HG03066 (cell line): ENCODE measurements at regions not wholly inside any gene's neighbourhood (a gene's known extent, or its start where the extent isn't known, plus 50 kb on each side); places are given as distances from the start of the nearest gene placed in this dataset.
"Not testable (repeated sequence)": the region's sequence is repeated elsewhere in the genome, so short reads cannot be mapped to it uniquely, and the experiment has no call there.

Experiments
- ATAC-seq: cut with Tn5 transposase; IDR thresholded peaks from one replicate; pipeline ENCODE4 v1.9.1; 2021; ENCODE audit warnings: low read depth; ENCODE audit not compliant: unreplicated experiment

DNA sequence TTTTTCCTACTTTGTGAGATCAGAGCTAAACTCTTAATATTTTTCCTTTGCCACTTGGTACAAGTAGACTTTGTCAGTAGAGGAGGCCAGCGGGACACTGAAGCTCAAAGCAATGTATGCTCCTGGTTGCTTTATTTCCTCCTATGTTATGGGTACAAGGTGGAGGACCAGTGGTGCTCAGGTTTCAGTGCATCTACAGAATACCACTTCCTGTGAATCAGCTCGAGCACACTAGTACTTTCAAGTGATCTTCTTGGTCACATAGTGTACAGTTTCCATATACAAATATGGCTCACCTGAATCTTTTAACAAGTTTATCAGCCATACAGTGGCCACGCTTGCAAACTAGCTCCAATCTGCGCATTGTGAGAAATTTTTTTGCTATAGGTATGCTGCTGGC lies 1674.8 kb upstream of the TMEFF2 start:
- no peak for ATAC-seq

DNA sequence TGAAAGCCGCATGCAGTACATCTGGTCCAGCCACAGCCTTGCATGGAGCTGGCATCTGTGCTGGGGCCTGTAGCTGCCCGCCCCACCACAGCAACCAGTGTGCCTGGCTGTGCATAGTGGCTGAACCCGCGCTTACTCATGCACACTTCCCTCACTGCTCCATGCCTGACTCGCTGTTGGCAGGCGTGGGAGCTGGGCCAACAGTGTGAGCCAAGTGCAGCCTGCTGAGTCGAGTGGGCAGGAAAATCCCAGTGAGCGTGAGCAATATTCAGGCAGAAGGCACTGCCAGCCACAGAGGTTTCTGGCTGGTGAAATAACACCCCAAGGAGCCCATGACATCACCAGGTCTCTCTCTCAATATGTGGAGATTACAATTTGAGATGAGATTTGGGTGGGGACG lies 1674.1 kb upstream of the TMEFF2 start:
- ATAC-seq, result no peak

DNA sequence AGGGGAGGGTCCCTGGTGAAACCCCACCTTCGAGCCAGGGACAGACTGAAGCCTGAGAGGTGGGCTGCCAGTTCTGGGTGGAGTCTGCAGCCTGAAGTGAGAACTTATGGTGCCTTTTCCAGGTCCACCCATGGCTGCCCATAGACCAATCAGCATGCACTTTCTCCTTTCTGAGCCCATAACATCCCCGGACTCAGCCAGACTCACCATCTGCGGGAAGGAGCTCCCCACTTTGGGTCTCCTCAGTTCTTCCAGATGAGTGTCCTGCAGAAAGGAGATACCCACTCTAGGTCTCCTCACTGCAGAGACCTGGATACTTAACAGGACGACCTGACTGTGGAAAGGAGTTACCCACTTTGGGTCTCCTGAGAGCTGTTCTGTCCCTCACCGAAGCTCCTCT lies 1673.4 kb upstream of the TMEFF2 start:
- ATAC-seq, result no peak

DNA sequence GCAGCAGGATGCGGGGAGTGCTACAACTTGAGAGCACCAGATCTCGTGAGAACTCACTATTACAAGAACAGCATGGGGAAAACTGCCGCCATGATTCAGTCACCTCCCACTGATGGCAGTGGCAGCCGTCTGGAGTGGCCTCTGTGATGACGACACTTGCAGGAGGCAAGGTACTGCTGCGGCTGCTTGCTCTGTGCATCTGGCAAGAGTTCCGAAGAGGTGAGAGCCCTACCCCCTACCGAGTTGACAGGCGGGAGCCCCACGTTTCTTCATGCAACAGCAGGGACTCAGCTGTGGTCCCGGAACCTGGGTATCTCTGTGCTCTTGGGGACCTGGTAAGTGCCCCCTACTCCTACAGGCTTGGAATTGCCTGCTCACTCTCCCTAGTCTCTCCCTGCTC lies 1672.7 kb upstream of the TMEFF2 start:
- no peak for ATAC-seq

DNA sequence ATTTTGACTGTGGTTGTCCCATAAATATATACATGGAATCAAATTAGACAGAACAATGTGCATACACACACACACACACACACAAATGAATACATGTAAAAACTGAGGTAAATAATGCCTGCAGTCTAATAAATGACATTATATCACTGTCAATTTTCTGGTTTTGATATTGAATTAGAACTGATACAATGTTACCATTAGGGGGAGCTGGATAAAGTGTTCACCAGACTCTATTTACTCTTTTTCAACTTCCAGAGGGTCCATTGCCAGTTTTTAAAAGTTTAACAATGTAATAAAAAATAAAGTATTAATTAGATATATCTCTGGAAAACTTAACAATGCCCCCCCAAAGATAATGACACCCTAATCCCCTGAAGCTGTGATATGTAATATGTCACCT lies 1666.8 kb upstream of the TMEFF2 start:
- no peak for ATAC-seq

DNA sequence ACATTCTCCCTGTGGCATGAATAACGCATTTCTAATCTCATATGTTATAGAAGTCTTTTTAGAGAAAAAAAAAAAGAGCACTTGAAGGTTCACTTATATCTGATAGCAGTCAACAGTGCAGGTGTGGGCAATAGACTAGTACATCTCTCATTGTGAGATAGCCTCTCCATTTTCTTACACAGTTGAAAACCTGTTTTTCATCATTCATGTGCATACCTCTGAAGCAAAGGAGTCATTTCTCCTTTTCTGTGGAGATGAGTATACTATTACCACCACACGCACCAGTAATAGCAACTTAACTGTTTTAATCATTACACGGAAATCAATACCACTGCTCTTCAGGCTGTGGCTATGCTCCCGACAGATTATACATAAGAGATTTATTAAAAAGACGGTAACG lies 1653.3 kb upstream of the TMEFF2 start:
- no peak for ATAC-seq

DNA sequence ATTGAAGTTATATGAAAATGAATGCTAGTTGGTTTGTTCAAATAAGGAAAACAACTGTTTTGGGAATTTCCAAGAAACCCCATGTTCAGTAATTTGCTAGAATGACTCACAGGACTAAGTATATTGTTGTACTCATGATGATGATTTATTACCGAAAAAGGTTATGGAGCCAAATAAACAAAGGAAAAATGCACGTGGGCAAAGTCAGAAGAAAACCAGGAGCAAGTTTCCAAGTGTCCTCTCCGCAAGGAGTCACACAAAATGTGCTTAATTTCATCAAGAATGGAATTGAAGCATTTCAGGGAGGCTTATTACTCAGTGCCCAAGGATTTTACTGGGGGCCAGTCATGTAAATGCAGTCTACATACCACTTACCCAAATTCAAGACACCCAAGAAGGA lies 1652.4 kb upstream of the TMEFF2 start:
- no peak for ATAC-seq

DNA sequence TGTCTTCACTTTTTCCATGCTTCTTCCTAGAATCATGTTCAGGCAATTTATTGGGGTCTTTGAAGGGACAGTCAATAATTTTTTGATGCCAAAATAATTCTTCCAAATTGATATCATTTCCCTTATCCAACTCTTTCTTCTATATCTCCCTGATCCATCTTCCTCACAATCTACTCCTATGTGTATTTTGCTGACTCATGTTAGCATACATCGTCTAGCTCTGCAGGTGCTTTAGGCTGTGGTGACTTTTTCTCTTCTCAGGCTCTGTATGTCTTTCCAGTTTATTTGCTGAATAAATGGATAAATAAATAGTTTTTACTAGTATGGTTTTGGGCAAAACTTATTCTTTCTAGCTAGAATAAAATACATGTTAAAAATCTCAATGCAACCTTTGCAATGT lies 1650.9 kb upstream of the TMEFF2 start:
- no peak for ATAC-seq

DNA sequence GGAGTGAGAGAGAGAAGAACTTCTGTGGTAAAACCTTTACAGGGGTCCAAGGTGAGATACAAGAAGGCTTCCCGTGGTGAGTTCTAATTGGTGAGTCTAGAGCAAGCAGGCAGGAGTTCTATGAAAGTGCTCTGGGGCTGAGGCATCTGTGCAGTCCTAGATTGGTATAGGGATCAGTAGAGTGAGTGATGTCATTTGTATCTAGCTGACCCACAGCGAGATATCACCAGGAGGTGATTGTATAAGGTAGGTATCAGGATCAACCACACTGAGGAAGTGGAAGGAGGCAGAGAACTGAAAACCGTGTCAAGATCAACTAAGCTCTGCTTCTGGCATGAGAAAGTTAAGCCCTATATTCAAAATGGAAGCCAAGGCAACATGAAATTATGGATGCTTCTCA lies 1648.9 kb upstream of the TMEFF2 start:
- no peak for ATAC-seq

DNA sequence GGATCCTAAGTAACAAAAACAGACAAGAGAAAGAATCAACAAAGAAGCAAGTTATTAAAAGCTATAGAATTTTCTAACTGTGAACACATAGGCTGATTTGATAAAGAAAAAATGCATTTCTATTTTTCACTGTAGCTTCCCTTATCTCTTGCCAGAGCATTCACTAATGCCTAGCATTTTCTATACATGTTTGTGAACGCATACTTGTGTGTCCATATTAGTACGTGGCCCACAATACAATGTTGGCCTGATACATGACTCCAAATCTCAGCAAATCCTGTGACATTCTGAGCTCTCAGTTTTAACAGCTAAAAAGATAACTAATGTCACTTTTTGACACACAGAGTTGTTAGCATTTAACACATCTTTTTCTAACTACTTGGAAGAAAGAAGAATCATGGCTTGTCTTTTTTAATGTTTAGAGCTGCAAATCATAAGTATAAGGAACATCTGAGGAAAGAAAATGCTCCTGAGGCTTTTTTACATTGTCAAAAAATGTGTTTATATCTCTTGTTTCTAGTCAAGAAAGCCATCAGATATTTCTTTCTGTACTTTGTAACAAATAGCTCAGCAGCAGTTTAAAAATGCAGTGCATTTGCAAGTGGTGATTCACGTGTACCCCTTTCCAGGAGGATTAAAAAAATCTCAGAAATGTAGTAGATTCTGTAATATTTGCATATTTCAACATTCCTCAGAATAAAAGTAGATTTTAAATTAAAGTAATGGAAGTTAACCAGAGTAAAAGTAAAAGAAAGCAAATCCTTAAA lies 1646.8 kb upstream of the TMEFF2 start:
- ATAC-seq, result no peak

DNA sequence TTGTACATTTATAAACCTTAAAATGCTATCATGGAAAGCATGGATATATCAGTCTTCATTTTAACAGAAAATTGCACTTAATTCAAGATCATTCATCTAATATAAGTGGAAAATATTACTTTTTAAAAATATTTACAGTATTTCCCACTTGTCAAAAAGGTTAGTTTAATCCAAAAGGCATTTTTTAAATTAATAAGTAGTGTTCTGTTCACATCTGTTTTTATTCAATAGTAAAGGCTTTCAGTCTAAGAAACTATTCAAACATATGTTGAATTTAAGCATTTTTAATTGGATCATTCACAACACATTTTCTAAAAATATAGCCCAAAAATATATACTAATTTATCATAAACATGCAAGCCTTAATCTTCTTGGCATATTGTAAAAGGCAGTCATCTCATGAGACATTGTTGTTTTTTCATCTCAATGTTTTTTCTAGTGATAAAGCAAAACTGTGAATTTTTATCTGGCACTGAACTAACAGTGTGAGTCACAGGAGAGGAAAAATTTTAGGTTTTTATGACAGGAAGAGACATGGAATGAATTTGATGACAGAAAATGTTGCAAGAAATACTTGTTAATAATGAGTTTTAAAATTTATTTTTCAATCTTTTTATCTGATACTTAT lies 1642.5 kb upstream of the TMEFF2 start:
- no peak for ATAC-seq

DNA sequence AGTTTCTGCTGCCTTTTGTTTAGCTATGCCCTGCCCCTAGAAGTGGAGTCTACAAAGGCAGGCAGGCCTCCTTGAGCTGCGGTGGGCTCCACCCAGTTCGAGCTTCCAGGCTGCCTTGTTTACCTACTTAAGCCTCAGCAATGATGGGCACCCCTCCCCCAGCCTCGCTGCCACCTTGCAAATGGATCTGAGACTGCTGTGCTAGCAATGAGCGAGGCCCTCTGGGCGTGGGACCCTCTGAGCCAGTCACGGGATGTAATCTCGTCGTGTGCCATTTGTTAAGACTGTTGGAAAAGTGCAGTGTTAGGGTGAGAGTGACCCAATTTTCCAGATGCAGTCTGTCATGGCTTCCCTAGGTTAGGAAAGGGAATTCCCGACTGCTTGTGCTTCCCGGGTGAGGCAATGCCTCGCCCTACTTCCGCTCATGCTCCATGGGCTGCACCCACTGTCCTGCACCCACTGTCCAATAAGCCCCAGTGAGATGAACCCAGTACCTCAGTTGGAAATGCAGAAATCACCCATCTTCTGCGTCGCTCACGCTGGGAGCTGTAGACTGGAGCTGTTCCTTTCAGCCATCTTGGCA lies 1641.8 kb upstream of the TMEFF2 start:
- ATAC-seq, result not testable (repeated sequence)

DNA sequence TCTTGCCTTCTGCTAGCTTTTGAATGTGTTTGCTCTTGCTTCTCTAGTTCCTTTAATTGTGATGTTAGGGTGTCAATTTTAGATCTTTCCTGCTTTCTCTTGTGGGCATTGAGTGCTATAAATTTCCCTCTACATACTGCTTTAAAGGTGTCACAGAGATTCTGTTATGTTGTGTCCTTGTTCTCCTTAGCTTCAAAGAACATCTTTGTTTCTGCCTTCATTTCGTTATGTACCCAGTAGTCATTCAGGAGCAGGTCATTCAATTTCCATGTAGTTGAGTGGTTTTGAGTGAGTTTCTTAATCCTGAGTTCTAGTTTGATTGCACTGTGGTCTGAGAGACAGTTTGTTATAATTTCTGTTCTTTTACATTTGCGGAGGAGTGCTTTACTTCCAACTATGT lies 1639.2 kb upstream of the TMEFF2 start:
- ATAC-seq, result not testable (repeated sequence)

DNA sequence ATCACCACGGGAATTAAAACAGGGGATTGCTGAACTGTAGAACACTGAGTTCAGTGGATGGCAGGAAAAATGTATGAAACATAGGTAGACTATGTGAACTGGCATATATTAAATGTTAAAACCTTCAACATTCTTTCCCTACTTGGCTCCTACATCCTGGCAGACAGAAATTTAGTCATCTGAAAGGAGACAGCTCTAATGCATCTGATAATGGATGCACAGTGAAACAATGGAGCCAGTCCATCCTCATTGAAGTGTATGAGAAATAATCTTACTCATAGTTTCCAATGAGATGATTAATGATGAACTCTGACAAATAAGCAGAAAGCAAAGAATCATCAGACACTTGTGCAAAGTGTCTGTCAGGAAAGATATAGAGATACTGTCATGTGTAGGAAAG lies 1629.7 kb upstream of the TMEFF2 start:
- ATAC-seq, result no peak

DNA sequence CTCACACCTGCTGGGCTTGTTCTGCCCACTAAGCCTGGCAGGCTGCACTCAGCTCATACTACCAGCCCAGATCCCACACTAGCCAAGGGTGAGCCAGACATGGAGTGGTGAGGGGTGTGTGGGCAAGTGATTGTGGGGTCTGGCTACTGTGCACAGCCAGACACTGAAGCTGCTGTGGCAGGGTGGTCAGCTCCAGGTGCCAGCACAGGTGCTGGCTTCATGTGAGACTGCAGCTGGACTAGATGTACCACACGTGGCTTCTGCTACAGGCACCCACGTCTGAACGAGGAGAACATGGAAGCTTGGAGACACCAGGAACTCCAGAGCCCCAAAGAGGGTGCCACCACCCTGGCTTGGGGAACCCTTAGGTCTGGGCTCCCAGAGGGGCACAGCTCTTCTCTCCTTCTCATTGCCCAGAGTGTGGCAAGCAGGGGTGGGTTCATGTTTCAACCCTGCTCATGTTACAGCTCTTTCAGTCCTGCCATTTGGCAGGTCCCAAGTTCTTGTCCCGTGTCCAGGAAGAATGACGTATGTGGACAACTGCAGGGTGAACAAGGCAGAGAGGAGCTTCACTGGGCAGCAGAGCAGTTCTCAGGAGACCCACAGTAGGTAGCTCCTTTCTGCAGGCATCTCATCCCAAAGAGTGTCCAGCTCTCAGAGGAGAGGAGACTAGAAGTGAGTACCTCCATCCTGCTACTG lies 1624.2 kb upstream of the TMEFF2 start:
- no peak for ATAC-seq

DNA sequence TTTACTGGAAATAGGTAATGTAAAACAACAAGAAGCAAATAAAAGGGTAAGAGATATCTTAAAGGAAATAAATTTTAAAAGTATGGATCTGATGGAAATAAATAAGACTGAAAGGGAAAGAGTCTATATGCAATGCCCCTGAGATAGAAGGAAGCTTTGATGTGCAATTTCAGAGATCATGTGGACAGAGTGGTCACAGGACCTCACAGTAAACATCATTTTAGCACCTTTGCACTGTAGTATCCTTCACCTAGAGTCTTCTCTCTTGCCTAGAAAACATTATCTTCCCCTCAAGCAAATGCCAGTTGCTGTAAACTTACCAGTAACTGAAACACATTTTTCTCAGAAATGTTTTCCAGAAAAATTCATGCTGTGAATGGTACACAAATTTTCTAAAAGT lies 1621.3 kb upstream of the TMEFF2 start:
- no peak for ATAC-seq

DNA sequence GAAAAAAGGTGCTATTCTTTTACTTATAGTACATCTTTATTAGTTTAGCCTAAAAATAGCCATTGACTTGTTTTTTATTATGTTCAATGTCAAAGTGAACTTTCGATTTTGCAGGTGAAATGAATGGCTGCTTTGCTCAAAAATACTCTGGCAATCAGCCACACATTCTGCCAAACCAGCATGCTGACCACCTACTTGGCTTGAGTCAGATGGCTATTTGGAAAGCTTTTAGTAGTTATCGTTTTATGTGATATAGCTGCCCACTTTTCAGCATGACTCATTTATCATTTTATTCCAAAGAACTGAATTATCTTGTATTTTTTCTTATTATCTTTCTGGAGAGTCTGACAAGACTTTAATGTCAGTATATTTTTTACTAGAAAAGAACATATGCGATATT lies 1615.8 kb upstream of the TMEFF2 start:
- no peak for ATAC-seq

DNA sequence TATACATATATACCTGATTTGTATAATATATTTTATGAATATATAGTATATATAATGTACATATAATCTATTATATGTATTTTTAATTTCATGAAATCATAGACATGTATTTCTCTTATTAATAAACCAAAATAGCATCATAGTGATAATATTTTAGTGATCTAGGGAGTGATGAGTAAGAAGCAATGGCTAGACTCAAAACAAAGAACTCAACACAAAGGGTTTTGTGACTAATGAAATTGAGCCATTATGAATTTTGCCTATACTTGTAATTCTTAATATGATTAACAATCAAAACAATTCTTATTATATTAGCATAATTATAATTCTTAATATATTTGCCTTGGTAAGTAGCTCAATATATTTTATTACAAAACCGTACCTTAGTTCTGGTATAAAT lies 1614.1 kb upstream of the TMEFF2 start:
- ATAC-seq, result no peak

DNA sequence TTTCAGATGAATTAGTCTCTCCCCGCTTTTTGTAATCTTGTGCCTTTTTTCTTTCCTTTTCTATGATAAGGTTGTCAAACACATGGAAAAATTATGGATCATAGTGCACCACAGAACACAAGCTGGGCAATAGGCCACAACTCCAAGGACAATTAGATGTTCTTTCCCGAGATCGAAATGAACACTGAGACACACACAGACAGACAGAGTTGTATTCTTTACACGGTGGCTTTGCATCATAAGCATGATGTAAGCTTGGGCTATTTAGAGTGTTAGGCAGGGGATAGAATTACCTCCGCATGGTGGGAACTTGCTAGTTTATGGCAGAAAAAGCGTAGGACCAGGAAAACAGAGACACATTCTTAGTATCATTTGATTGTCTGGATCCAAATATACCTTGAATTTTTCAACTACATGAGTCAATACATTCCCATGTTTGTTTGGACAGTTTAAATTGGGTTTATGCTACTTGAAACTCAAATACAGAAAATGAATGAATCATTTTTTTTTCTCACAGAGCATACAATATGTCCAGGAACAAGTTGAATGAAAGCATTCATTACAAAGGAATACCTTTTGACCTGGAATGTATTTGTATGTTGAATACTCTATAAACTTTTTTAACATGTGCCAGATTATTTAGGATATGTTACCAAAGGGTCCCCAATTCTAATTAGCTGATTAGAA lies 1611.5 kb upstream of the TMEFF2 start:
- ATAC-seq, result no peak

DNA sequence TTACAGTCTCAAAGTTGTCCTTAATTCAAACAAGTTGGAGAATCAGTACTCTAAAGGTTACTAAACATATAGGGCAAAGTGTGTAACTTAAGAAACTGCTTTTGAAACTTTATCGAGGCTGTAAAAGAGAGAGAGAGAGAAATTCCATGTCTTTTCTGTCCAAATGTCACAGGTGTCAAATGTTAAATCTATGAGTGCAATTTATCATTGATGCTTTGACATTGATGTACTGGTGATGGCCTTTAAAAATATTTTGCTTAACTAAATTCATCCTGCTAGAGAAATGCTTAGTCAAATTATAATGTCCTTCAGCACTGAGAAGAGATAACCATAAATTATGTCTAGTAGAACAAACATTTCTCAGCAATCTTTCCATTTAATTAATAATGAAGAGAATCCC lies 1602.1 kb upstream of the TMEFF2 start:
- ATAC-seq, result no peak

DNA sequence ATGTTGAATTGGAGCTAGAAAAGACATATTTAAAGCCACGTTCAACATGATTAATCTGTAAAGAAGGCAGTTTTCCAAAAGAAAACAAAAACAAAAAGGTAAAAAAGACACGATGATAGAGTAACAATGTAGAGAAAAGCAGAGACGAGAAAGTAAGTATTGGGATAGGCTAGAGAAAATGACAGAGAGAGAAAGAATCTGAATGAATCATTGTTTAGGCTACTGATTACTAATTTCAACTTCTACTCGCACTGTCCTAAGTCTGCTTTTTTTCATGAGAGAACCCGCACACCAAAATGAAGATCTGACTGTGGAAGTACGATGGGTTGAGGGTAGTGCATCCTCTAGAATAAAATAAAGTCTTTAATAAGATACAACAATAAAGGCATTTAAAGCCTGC lies 1599.2 kb upstream of the TMEFF2 start:
- ATAC-seq, result no peak
